NCI-H1048 (cell line): ENCODE measurements at regions not wholly inside any gene's neighbourhood (a gene's known extent, or its start where the extent isn't known, plus 50 kb on each side); places are given as distances from the start of the nearest gene placed in this dataset.
"Not testable (repeated sequence)": the region's sequence is repeated elsewhere in the genome, so short reads cannot be mapped to it uniquely, and the experiment has no call there.

Source experiments
- DNase-seq: peaks from one replicate; lab custom pipeline; 2025; lab: John Stamatoyannopoulos, UW

- DNase-seq: no peak
Measured at GRCh38 chr2:226474131-226474530, 325.5 kb downstream of the IRS1 start.

GRCh38 chr2:226471987-226472470, 327.6 kb downstream of the IRS1 start:
- no peak for DNase-seq

- no peak for DNase-seq
Measured at GRCh38 chr2:226467633-226468032, 332.0 kb downstream of the IRS1 start.

- DNase-seq: no peak
Measured at GRCh38 chr2:226467221-226467620, 332.4 kb downstream of the IRS1 start.

DNA sequence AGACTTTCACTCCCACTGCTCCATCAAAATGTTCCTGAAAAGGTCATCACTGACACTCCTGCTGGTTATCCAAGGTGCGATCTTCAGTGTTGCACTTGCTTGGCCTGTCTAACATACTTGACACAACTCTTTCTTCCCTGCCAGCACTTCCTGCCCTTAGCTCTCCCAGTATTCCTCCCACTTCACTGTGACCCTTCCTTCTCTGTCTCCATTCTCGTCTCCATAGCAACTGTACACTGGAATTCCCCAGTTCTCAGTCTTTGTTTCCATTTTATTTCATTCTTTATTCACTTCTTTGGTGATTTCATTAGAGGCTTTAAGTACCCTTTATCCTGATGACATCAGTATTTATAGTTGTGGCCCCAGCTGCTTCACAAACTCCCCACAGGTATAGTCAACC, 333.0 kb downstream of the IRS1 start:
- no peak for DNase-seq

GRCh38 chr2:226466124-226466523, 333.5 kb downstream of the IRS1 start:
- DNase-seq: no peak

- no peak for DNase-seq
Measured at GRCh38 chr2:226464380-226464779, 335.2 kb downstream of the IRS1 start.

DNA sequence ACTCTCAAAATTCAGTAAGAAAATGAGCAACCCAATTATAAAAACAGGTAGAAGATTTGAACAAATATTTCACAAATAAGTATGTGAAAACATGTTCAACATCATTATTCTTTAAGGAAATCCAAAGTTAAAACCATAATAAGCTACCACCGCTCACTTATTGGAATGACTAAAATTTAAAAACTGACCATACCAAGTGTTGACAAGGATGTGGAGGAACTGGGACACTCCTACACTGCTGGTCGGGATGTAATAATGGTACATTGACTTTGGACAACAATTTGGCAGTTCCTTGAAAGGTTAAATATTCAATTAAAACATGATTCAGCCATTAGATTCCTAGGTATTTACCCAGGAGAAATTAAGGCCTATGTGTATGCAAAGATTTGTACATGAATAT, 336.5 kb downstream of the IRS1 start:
- no peak for DNase-seq

DNA sequence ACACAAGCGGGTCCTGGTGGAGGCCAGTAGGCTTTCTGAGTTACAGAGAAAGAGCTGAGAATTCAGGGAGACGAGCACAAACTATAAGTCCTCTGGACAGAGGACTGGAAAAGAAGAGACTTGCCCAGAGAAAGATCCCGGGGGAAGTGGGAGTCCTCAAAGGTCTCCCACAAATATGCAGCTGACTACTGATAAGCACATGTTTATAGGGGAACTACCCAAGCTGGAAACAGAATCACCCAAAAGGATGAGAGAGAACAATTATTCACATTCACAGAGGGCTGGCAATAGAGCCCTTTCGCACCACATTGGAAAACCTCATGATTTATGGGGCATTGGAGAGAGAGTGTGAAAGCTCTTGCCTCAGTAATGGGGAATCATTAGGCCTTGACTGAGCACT, 337.6 kb downstream of the IRS1 start:
- no peak for DNase-seq

DNA sequence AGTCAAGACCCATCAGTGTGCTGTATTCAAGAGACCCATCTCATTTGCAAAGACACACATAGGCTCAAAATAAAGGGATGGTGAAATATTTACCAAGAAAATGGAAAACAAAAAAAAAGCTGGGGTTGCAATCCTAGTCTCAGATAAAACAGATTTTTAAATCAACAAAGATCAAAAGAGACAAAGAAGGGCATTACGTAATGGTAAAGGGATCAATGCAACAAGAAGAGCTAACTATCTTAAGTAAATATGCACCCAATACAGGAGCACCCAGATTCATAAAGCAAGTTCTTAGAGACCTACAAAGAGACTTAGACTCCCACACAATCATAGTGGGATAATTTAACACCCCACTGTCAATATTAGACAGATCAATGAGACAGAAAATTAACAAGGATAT, 343.5 kb downstream of the IRS1 start:
- DNase-seq: not testable (repeated sequence)

DNA sequence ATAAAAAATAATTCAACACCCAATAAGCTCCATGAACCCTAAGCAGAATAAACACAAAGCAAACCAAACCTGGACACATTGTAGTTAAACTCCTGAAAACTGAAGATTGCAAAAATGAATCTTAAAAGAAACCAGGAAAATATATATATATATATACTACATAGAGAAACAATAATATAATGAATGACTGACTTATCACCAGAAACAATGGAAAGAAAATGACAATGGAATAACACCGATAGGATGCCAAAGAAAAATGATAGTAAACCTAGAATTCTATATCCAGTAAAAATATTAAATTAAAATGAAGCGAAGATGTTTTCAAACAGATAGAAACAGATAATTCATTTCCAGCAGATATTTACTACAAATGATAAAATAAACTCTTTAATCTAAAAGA, 346.9 kb downstream of the IRS1 start:
- no peak for DNase-seq

DNA sequence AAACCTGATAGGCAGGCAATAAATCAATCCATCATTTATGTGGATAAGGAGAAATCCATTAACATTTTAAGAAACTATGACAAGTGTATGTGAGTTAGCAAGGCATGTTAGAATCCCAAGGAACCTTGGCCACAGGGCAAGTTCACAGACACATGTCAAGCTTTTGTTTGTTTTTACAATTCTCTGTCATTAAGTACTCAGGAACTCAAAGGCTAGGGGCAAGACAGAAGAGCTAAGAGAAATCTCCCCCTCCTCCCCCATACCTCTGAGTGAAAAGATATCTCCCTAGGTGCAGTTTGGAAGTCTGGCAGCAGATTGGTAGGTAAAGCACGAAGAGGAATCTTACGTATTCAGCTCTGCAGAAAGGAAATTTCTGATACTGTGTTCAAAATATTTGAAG, 348.1 kb downstream of the IRS1 start:
- no peak for DNase-seq

DNA sequence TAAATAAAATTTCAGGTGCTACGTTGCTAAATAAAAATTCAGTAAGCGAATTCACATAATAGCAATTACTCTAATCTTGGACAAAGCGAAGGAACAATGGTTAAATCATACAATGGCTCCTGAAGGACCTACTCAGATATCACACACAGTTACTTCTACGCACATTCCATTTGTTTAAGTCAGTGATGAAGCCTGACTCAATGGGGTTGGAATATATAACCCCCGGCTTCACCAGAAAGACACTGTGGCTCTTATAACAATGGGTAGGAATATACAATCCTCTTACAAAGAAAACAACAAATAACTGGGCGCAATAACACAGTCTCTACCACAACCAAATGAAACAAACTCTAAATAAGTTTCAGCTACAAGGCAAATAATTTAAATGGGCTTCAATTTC, 349.5 kb downstream of the IRS1 start:
- DNase-seq: no peak

GRCh38 chr2:226447338-226448300, 352.0 kb downstream of the IRS1 start:
- DNase-seq: no peak

- no peak for DNase-seq
Measured at GRCh38 chr2:226446406-226447001, 353.1 kb downstream of the IRS1 start.

DNA sequence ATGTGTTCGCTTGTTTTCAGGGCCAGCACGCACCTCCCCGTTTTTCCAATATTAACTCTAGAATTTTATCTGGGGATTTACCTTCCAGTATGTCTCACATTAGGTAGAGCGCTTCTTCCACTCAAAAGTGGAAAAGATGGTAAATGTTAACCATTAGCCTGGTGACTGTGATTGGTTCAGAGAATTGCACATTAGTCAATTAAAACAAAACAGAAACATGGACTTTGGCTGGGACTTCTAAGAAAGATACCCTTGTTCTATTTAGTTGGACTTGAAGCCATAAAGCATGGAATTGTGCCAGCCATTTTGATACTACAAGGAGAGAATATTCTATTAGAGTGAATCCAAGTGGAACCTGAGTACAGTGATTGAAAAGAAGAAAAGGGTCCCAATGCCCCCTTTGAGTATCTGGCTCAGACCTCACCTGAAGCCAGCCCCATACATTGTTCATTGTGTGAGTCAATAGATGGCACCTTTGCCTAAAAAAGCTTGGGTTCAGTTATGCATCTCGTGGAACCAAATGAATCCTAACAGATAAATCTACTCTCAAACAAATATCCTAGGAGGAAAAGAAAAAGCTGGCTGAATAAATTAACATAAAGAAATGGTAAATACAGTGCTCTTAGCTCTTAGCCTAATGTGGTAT, 354.3 kb downstream of the IRS1 start:
- DNase-seq: no peak

DNA sequence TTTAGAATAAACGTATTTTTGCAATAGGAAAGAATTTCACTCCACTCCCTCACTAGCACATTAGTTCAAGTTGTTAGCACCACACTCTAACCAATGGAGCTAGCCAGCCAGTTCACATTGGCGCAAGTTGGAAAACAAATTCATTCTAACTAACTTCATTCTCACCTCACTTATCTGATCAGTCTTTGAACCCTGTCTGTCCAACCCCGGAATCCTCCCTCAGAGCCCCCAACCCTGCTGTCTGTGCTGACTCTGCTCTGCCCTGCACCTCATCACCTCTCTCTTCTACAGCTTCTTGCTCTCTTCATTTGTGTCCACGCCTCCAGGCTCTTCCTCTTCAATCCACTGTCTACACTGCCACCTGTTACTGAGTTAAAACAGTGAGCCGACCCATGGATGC, 356.5 kb downstream of the IRS1 start:
- no peak for DNase-seq

DNA sequence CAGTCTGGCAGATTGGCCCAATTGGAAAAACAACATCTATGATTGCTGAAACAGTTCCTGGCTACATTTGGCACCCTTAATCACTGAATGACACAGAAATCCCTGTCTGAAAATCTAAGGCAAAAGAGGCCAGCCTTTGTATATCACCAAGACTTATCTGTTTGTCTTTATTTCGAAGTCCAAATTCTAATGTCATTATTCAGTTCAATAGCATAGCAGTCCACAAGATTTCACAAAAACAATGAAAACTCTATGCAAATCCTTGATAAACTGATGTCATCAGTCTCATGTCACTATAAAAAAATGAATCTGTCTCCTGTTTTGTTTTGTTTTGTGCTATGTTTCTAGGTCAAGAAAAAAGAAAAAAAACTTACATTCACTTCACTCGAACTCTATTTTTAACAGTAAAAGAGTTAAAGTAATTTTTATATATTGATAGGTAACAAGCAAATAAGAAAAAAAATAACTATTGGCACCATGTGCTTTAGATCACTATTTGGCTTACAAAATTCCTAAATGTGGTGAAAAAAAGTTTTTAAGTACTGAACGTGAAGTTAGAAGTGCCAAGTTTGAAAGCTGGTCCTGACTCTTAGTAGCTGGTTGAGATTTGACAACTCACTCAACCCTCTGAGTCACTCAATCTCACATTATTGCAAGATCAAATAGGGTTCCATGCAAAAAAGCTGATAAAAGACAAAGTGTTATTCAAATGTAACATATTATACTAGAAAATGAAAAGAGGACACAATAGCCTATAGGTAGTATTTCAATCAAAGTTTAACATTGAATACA, 359.3 kb downstream of the IRS1 start:
- DNase-seq: no peak

- DNase-seq: no peak
Measured at GRCh38 chr2:226439337-226439736, 360.3 kb downstream of the IRS1 start.

DNA sequence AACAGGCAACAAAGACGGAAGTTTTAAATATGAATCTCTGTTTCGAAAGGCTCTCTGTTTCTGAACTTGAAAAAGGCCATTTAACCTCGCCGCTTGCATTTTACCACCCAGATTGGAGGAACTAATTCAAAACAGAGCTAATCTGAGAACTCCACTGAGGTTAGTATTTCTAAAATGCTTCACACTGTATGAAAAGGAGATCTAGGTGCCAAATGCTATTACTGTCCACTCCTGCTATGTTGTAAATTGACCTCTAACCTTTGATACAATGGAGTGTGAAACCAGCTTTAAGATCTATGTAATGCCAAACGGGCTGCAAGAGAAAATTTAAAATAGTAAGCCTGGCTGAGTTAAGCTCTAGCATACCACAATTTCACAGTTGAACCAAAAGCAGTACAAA, 364.5 kb downstream of the IRS1 start:
- no peak for DNase-seq

GRCh38 chr2:226434702-226435101, 364.9 kb downstream of the IRS1 start:
- no peak for DNase-seq
